ENCODE measurements at regions not wholly inside any gene's neighbourhood (a gene's known extent, or its start where the extent isn't known, plus 50 kb on each side); places are given as distances from the start of the nearest gene placed in this dataset.

DNA sequence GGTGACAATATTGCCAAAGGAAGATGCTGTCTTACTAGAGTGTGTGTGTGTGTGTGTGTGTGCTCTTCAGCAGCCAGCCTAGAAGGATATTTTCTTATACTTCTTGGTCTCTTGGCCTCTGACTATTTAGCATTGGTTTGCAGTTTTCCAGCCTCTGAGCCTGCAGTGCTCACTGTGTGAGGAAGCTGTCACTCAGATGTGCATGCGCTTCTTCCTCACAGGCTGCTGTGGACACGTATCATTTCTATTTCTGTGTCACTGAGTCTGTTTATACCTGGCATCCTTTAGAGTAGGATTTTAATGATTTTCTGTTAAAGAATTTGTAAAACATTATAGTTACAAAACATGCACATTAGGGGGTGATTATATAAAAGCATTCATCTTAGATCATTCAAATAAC lies 83.3 kb downstream of the ALDH8A1 start:
- DNase-seq, result no peak

GRCh38 chr6:134864558-134864957 lies 85.3 kb downstream of the ALDH8A1 start:
- DNase-seq, result no peak

DNA sequence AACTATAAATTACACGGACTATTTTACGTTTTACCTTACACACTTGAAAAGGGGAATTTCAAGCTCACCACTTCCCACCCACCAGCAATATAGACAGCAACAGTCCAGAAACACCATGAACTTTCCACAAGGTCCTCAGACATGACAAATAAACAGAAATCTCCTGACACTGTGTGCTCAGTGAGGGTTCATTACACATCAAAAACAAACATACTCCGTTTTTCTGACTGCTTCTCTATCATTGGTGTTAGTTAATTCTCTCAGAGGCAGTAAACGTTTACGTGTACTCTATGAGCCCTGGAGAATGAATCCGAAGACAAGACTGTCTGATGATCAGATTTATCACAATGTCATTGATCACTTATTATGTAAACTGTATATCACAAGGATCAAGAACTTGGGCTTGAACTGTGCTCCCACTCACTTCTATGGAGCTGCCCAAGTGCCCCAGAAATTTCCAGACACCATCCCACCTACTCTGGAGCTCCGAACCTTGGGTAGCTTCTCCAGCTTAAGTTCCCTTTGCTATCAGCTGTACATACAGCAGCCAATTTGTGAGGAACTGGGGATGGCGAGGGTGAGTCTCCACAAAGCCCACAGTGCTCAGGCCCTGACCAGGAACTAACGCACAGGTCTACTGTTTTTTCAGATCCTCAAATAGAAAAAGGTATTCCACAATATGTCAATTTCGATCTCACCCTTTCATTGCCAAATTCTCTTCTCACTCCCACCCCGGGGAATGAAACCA lies 86.0 kb downstream of the ALDH8A1 start:
- DNase-seq, result no peak

- DNase-seq, result no peak
Observed at GRCh38 chr6:134854366-134854765, 95.5 kb downstream of the ALDH8A1 start.

DNA sequence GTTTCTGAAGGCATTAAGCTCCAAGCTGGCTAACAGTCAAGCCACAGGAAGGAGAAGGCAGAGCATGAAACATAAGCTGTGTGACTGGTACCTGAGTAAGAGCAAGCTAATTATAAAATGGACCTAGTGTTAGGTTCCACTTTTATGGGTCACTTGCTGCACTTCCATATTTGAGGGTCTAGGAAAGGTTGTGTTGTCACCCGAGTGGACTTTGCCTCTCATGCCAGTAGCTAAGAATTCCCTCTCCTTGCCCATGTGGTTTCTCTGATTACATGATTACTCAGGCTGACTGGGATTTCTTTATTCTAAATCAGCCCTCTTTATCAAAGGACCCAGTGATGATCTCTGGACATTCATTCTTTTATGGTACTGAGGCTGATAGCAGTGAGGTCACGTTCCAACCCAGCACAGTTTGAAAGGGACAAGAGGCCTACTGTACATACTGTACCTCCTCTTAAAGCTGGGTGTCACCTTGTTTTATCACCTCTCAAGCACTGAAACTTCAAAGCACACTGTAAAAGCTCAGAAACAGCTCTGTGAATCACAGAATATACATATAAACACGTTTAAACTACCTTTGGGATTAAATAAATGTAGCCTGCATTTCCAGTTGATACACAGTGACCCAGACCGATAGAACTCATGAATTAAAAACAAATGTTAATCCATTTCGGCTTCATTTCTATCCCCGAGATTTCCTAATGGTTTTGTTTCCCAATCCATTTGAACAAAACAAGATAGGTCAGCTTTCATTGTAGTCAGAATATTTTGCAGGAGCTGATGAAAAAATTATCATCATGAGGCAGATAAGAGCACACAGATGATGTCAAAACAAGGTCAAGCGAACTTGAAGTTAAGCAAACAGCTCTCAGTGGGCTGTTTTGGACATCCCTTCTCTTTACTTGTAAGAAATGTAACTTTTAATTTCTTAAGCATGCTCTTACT lies 96.5 kb downstream of the ALDH8A1 start:
- DNase-seq, result no peak

DNA sequence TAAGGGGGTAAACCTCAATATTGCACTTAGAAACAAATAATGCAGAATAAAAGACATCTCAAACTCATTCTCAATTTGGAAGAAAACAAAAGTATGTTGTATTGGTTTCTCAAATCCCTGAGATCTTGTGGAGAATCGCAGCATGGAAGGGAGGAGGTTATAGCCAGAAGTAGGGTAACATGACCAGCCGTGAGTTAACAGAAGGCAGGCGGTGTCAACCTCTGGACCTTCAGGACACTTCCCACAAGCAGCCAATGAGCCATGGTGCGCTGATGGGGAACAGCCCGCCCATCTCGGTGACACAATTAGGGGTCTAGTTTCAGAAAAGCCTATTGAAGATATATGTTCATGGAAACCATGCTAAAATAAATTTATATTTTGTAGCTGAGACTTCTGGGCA lies 98.4 kb downstream of the ALDH8A1 start:
- DNase-seq, result no peak

GRCh38 chr6:134850721-134851305 lies 99.1 kb downstream of the ALDH8A1 start:
- no peak for DNase-seq

GRCh38 chr6:134849920-134850447 lies 99.9 kb downstream of the ALDH8A1 start:
- DNase-seq, result no peak

GRCh38 chr6:134848076-134848475 lies 101.8 kb downstream of the ALDH8A1 start:
- DNase-seq, result no peak

DNA sequence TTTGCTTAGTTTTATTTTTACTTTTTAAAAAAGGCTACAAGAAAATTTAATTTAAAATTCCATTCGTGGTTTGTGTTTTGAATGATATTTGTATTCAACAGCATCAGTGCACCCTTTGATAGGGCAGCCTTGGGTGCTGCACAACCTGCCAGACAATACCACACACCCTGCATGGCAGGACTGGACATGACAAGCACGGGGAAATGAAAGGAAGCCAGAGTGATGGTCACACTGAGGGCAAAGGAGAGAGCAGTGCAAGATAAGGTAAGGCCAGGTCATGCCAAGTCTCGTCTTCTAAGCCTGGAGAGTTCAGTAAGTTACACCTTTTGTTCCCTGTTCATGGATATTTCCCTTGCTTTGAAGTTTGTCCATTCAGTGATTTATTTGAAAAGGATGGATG lies 103.0 kb downstream of the ALDH8A1 start:
- no peak for DNase-seq

DNA sequence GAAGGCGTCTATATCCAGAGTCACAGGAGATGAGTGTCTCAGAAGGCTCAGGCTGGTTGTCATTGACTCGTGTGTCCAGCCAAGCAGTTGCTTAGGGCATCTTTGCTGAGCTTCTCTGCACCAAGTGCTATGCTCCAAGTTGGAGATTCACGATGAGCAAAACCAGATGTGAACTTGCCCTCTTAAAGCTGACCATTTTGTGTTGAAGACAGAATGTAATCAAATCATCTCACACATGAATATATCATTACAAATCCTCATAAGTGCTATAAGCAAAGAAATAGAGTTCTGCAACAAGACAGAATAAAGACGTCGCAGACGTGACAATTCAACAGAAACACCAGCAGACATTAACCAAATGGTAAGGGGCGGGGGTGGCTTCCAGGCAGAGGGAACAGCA lies 103.9 kb downstream of the ALDH8A1 start:
- DNase-seq, result no peak

DNA sequence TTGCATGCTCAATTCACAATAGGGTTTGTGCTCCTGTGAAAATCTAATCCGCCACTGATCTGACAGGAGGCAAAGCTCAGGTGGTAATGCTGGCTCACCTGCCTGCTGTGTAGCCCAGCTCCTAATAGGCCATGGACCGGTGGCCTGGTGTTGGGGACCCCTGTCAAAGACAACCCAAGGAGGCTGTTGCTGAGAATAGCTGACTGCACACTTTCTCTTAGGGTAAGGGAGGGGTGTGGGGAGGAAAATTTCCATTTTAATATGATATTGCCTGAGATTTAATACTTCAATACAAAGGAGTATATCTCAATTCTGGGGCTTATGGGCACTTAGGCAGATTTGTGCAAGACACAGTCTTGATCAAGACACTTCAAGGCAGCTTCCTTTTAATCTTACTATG lies 105.8 kb downstream of the ALDH8A1 start:
- DNase-seq, result no peak

- DNase-seq, result no peak
Observed at GRCh38 chr6:134840086-134840867, 109.6 kb downstream of the ALDH8A1 start.

- no peak for DNase-seq
Observed at GRCh38 chr6:134835993-134836392, 113.9 kb downstream of the ALDH8A1 start.

- no peak for DNase-seq
Observed at GRCh38 chr6:134830940-134831339, 119.0 kb downstream of the ALDH8A1 start.

DNA sequence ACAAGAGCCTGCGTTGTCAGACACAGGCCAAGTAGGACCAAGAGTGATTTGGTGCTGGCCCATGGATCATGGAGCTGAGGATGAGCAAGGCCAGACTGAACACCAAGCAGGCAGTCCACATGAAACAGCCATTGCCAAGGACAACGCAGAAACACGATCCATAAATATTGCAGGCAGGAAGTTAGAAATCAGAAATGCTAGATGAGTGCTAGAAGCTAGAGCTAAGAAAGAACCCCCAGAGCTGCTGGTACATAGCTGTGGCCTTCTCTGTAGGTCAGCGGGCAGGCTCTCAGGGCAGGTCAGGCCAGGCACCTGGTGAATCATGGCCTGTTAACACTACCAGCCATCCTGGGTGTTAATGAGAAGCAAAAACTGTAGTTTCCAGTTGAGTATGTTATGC lies 119.7 kb downstream of the ALDH8A1 start:
- DNase-seq, result no peak

- DNase-seq, result no peak
Observed at GRCh38 chr6:134828641-134829040, 121.3 kb downstream of the ALDH8A1 start.

- no peak for DNase-seq
Observed at GRCh38 chr6:134826889-134827737, 122.8 kb downstream of the ALDH8A1 start.

GRCh38 chr6:134823710-134824034 lies 126.2 kb downstream of the ALDH8A1 start:
- DNase-seq, result no peak

DNA sequence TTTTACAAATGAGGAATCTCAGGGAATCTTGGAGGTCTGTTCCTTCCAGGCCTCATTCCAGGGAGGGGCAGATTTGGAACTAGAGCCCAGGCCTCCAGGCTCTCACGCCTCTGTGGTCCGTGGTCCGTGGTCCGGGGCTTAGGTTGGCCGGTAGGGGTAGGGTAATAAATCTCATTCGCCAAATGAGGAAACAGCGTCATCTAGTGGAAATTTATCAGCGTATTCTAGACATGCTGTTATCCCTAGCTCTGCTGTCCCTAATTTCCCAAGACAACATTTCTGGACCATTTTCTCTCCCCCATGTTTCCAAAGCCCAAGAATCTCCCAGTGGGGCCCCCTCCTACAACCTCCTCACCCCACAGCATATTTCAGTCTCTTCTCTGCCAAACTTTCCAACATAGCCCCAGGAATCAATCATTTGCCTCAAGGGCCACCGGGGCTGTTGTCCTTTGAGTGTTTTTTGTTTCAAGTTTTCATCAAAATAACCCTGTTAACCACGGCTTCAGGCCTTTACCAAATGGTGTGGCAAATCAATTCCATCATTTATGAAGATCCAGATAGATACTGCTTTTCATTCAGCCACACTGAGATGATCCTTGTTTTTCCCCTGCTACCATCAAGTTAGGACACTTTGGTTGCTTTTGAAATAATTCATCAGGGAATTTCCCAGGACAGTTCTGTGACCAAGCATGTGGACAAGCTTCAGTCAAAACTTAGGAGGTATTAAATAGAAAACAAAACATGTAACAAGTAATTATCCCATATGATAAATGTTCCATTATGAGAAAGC lies 126.8 kb downstream of the ALDH8A1 start:
- DNase-seq, result peak; percentile 23 to 60
